WTC11 (cell line): ENCODE measurements at regions not wholly inside any gene's neighbourhood (a gene's known extent, or its start where the extent isn't known, plus 50 kb on each side); places are given as distances from the start of the nearest gene placed in this dataset.

ENCODE experiments used
- ATAC-seq: fragments of 200-7000 bp; cut with Tn5 transposase; 2 replicates; pipeline ENCODE4 v1.10.0; 2021; ENCODE audit warnings: mild to moderate bottlenecking, moderate library complexity
- CTCF ChIA-PET: fragments of 300-600 bp; sonication (Branson Sonifier 250); formaldehyde crosslinking; loops from one replicate; lab custom pipeline; 2021; ENCODE audit warnings: antibody characterized with exemption; lab: Charles Lee
- POLR2A ChIA-PET: fragments of 350-600 bp; sonication (Branson Sonifier 250); formaldehyde crosslinking; loops from one replicate; lab custom pipeline; 2021; ENCODE audit warnings: antibody characterized with exemption; lab: Charles Lee
- DNase-seq: peaks from one replicate; pipeline ENCODE4 v3.0.0; 2021; ENCODE audit warnings: low spot score
- H3K27ac Mint-ChIP-seq: 2 replicates; pipeline ENCODE4 v1.8.0; 2021; ENCODE audit warnings: mixed read lengths
- H3K27me3 Mint-ChIP-seq: 2 replicates; pipeline ENCODE4 v1.8.0; 2021; ENCODE audit warnings: low read depth, mild to moderate bottlenecking, moderate library complexity, mixed read lengths
- H3K36me3 Mint-ChIP-seq: 2 replicates; pipeline ENCODE4 v1.8.0; 2021; ENCODE audit warnings: mixed read lengths
- H3K4me1 Mint-ChIP-seq: 2 replicates; pipeline ENCODE4 v1.8.0; 2022; ENCODE audit warnings: mixed read lengths
- H3K4me3 Mint-ChIP-seq: 2 replicates; pipeline ENCODE4 v1.8.0; 2021; ENCODE audit warnings: mild to moderate bottlenecking, moderate library complexity, mixed read lengths
- H3K9me3 Mint-ChIP-seq: 2 replicates; pipeline ENCODE4 v1.8.0; 2021; ENCODE audit warnings: mixed read lengths
- AR ChIP-seq: fragments of 250-450 bp; sonication (Bioruptor Pico); IDR thresholded peaks from 2 replicates; pipeline ENCODE4 v1.9.0; 2021; ENCODE audit warnings: mild to moderate bottlenecking
- ATF6 ChIP-seq: sonication (generic); formaldehyde crosslinking; IDR thresholded peaks from 2 replicates; pipeline ENCODE4 v1.8.1; 2023; ENCODE audit warnings: mild to moderate bottlenecking, missing genetic modification reagents
- CREB1 ChIP-seq: sonication (generic); formaldehyde crosslinking; IDR thresholded peaks from 2 replicates; pipeline ENCODE4 v1.8.0; 2023; ENCODE audit warnings: mild to moderate bottlenecking, missing genetic modification reagents
- CREM ChIP-seq: sonication (generic); formaldehyde crosslinking; IDR thresholded peaks from 2 replicates; pipeline ENCODE4 v1.8.1; 2022; ENCODE audit warnings: mild to moderate bottlenecking, missing genetic modification reagents, moderate library complexity
- E2F1 ChIP-seq: sonication (generic); formaldehyde crosslinking; IDR thresholded peaks from 2 replicates; pipeline ENCODE4 v1.8.0; 2022; ENCODE audit warnings: mild to moderate bottlenecking, missing genetic modification reagents
- E2F4 ChIP-seq: sonication (generic); formaldehyde crosslinking; IDR thresholded peaks from 2 replicates; pipeline ENCODE4 v1.8.1; 2022; ENCODE audit warnings: low read depth, mild to moderate bottlenecking, moderate library complexity, missing genetic modification reagents, borderline replicate concordance
- E2F5 ChIP-seq: sonication (generic); formaldehyde crosslinking; IDR thresholded peaks from 2 replicates; pipeline ENCODE4 v1.8.1; 2022; ENCODE audit warnings: mild to moderate bottlenecking, moderate library complexity, missing genetic modification reagents
- ESRRA ChIP-seq: sonication (generic); formaldehyde crosslinking; IDR thresholded peaks from 2 replicates; pipeline ENCODE4 v1.8.1; 2022; ENCODE audit warnings: mild to moderate bottlenecking, missing genetic modification reagents, borderline replicate concordance
- FOXP1 ChIP-seq: sonication (generic); formaldehyde crosslinking; IDR thresholded peaks from 2 replicates; pipeline ENCODE4 v1.8.0; 2022; ENCODE audit warnings: missing genetic modification reagents, mild to moderate bottlenecking, moderate library complexity, borderline replicate concordance
- IRF2 ChIP-seq: sonication (generic); formaldehyde crosslinking; IDR thresholded peaks from 2 replicates; pipeline ENCODE4 v1.8.0; 2022; ENCODE audit warnings: low read depth, missing genetic modification reagents, borderline replicate concordance
- KAT7 ChIP-seq: sonication (generic); formaldehyde crosslinking; IDR thresholded peaks from 2 replicates; pipeline ENCODE4 v1.8.1; 2023; ENCODE audit warnings: missing genetic modification reagents, mild to moderate bottlenecking, borderline replicate concordance
- MXD4 ChIP-seq: fragments of 250-450 bp; sonication (Bioruptor Pico); IDR thresholded peaks from 2 replicates; pipeline ENCODE4 v1.8.0; 2021; ENCODE audit warnings: mild to moderate bottlenecking, moderate library complexity, borderline replicate concordance
- MYBL2 ChIP-seq: sonication (generic); formaldehyde crosslinking; IDR thresholded peaks from 2 replicates; pipeline ENCODE4 v1.8.1; 2023; ENCODE audit warnings: mild to moderate bottlenecking, moderate library complexity, missing genetic modification reagents
- NFYB ChIP-seq: sonication (generic); formaldehyde crosslinking; conservative IDR thresholded peaks from 2 replicates; pipeline ENCODE4 v1.8.0; 2022; ENCODE audit warnings: low read depth, missing genetic modification reagents
- NR3C1 ChIP-seq: sonication (generic); formaldehyde crosslinking; conservative IDR thresholded peaks from 2 replicates; pipeline ENCODE4 v1.8.1; 2023; ENCODE audit warnings: low read depth, mild to moderate bottlenecking, missing genetic modification reagents
- SOX15 ChIP-seq: fragments of 250-450 bp; sonication (Bioruptor Pico); IDR thresholded peaks from 2 replicates; pipeline ENCODE4 v1.9.0; 2021; ENCODE audit warnings: mild to moderate bottlenecking
- ZMAT4 ChIP-seq: fragments of 250-450 bp; sonication (Bioruptor Pico); IDR thresholded peaks from 2 replicates; pipeline ENCODE4 v1.9.0; 2021; ENCODE audit warnings: mild to moderate bottlenecking
- ZNF138 ChIP-seq: sonication (generic); formaldehyde crosslinking; conservative IDR thresholded peaks from 2 replicates; pipeline ENCODE4 v1.8.1; 2022; ENCODE audit warnings: mild to moderate bottlenecking, moderate library complexity, missing genetic modification reagents
- ZNF263 ChIP-seq: sonication (generic); formaldehyde crosslinking; IDR thresholded peaks from 2 replicates; pipeline ENCODE4 v1.8.1; 2022; ENCODE audit warnings: low read depth, mild to moderate bottlenecking, moderate library complexity, missing genetic modification reagents
- ZNF281 ChIP-seq: sonication (generic); formaldehyde crosslinking; IDR thresholded peaks from 2 replicates; pipeline ENCODE4 v1.8.0; 2023; ENCODE audit warnings: mild to moderate bottlenecking, missing genetic modification reagents
- ZNF396 ChIP-seq: fragments of 250-450 bp; sonication (Bioruptor Pico); IDR thresholded peaks from 2 replicates; pipeline ENCODE4 v1.8.0; 2021; ENCODE audit warnings: mild to moderate bottlenecking, moderate library complexity, borderline replicate concordance
- ZNF423 ChIP-seq: fragments of 250-450 bp; sonication (Bioruptor Pico); IDR thresholded peaks from 2 replicates; pipeline ENCODE4 v2.1.2; 2022; ENCODE audit warnings: mild to moderate bottlenecking, moderate library complexity
- ZNF671 ChIP-seq: fragments of 250-450 bp; sonication (Bioruptor Pico); IDR thresholded peaks from 2 replicates; pipeline ENCODE4 v1.8.0; 2021; ENCODE audit warnings: mild to moderate bottlenecking
- ZSCAN18 ChIP-seq: fragments of 250-450 bp; sonication (Bioruptor Pico); IDR thresholded peaks from 2 replicates; pipeline ENCODE4 v2.1.2; 2022; ENCODE audit warnings: mild to moderate bottlenecking, moderate library complexity

- Mint-ChIP-seq H3K27ac (no peak overlapping the region), H3K36me3 (no peaks in the 10 kb centered on the region), H3K27me3 (no peaks in the 10 kb centered on the region), H3K9me3 (peaks cover 2% of the 10 kb centered on the region; the same call in 1 of the 2 replicates), H3K4me1 (no peaks in the 10 kb centered on the region), H3K4me3 (no peak overlapping the region)
- ChIA-PET CTCF (no interaction called here), POLR2A (no interaction called here)
- DNase-seq (no peak), ATAC-seq (no peak)
- TF ChIP-seq IRF2 (CRISPR knock-in tag) (no peak), ZNF263 (CRISPR knock-in tag) (no peak), ZNF396 (no peak), E2F5 (CRISPR knock-in tag) (no peak), KAT7 (CRISPR knock-in tag) (no peak), CREM (CRISPR knock-in tag) (no peak), ZMAT4 (CRISPR knock-in tag) (no peak), NR3C1 (CRISPR knock-in tag) (no peak), ATF6 (CRISPR knock-in tag) (no peak), MYBL2 (CRISPR knock-in tag) (no peak), ZNF138 (CRISPR knock-in tag) (no peak), NFYB (no peak), ZNF281 (CRISPR knock-in tag) (no peak), ZNF671 (CRISPR knock-in tag) (no peak), FOXP1 (CRISPR knock-in tag) (no peak), CREB1 (CRISPR knock-in tag) (no peak), E2F1 (CRISPR knock-in tag) (no peak)
Measured at GRCh38 chr4:166435449-166435848, 562.4 kb downstream of the TLL1 start.

- Mint-ChIP-seq H3K27me3 (no peaks in the 10 kb centered on the region), H3K4me3 (no peak overlapping the region), H3K36me3 (peaks cover 24% of the 10 kb centered on the region), H3K4me1 (peaks cover 4% of the 10 kb centered on the region), H3K27ac (no peak overlapping the region), H3K9me3 (peaks cover 23% of the 10 kb centered on the region)
- DNase-seq, result no peak
- POLR2A ChIA-PET, result no interaction called here
- ATAC-seq, result no peak
- CTCF ChIA-PET, result no interaction called here
- TF ChIP-seq ESRRA (CRISPR knock-in tag), result no peak
- TF ChIP-seq ZSCAN18 (CRISPR knock-in tag), result no peak
- no peak for TF ChIP-seq ZNF671 (CRISPR knock-in tag)
- no peak for TF ChIP-seq E2F4 (CRISPR knock-in tag)
- TF ChIP-seq SOX15, result no peak
- TF ChIP-seq MXD4, result no peak
- no peak for TF ChIP-seq NR3C1 (CRISPR knock-in tag)
- TF ChIP-seq AR (CRISPR knock-in tag), result no peak
- no peak for TF ChIP-seq ZNF423
Measured at GRCh38 chr4:166458756-166459155, 585.7 kb downstream of the TLL1 start.
